GM12878 (cell line): ENCODE measurements at regions not wholly inside any gene's neighbourhood (a gene's known extent, or its start where the extent isn't known, plus 50 kb on each side); places are given as distances from the start of the nearest gene placed in this dataset.

Experiments
- ATAC-seq: fragments of 200-7000 bp; cut with Tn5 transposase; 3 replicates; pipeline ENCODE4 v1.9.1; 2020; ENCODE audit warnings: mild to moderate bottlenecking, moderate library complexity
- BruUV-seq: library from RNA; stranded (reverse); fragments of 400-500 nt; replicated peaks from 2 replicates; lab custom pipeline; 2021; lab: Mats Ljungman, UMichigan
- CTCF ChIA-PET: fragments of 300-600 bp; sonication (Branson Sonifier 250); formaldehyde crosslinking; extraction: SDS; loops from one replicate; lab custom pipeline; 2021; ENCODE audit warnings: inconsistent platforms; lab: Yijun Ruan, JAX
- POLR2A ChIA-PET: fragments of 350-600 bp; formaldehyde crosslinking; extraction: SDS; loops from one replicate; lab custom pipeline; 2021; ENCODE audit warnings: inconsistent platforms; lab: Charles Lee
- RAD21 ChIA-PET: fragments of 300-600 bp; sonication (Branson Sonifier 250); formaldehyde crosslinking; loops from one replicate; lab custom pipeline; 2023; ENCODE audit warnings: antibody characterized with exemption; ENCODE audit not compliant: unreplicated experiment; lab: Charles Lee
- SMC1A ChIA-PET: fragments of 300-600 bp; sonication (Branson Sonifier 250); formaldehyde crosslinking; loops from one replicate; lab custom pipeline; 2023; ENCODE audit not compliant: unreplicated experiment, uncharacterized antibody; lab: Charles Lee
- DNase-seq: peaks from one replicate; pipeline ENCODE4 v3.0.0-alpha.2; 2011; ENCODE audit warnings: low read depth, low spot score
- FAIRE-seq: peaks from 3 replicates; lab custom pipeline; 2011; peaks lifted over from hg19 to GRCh38; lab: Jason Lieb, UNC
- H2AFZ ChIP-seq: 2 replicates; pipeline ENCODE4 v1.6.0; 2011; ENCODE audit warnings: low read depth, low read length, control low read depth; ENCODE audit not compliant: control insufficient read depth
- H3K27ac ChIP-seq: 2 replicates; pipeline ENCODE4 v1.5.1; 2011; ENCODE audit warnings: control low read depth; ENCODE audit not compliant: control insufficient read depth, insufficient read depth
- H3K27me3 ChIP-seq, 2 experiments: replicated peaks in 1 of 2; 2 replicates each; pipeline versions ENCODE4 v1.6.0 to v1.6.1; 2011; ENCODE audit warnings: low read length in 1 of 2; ENCODE audit not compliant: control insufficient read depth in 2 of 2, insufficient read depth in 2 of 2
- H3K36me3 ChIP-seq, 2 experiments: 2 replicates each; pipeline ENCODE4 v1.5.1; 2011; ENCODE audit warnings: low read length in 1 of 2; ENCODE audit not compliant: control insufficient read depth in 2 of 2, insufficient read depth in 2 of 2
- H3K4me1 ChIP-seq: 2 replicates; pipeline ENCODE4 v1.6.1; 2011; ENCODE audit warnings: mild to moderate bottlenecking, low read length, moderate library complexity, mixed read lengths; ENCODE audit not compliant: control insufficient read depth, insufficient read depth
- H3K4me2 ChIP-seq: 2 replicates; pipeline ENCODE4 v1.6.0; 2011; ENCODE audit warnings: control low read depth; ENCODE audit not compliant: control insufficient read depth, insufficient read depth
- H3K4me3 ChIP-seq: fragments of 200-600 bp; sonication (generic); 2 replicates; pipeline ENCODE4 v1.5.1; 2016
- H3K79me2 ChIP-seq: 2 replicates; pipeline ENCODE4 v1.6.0; 2011; ENCODE audit warnings: low read length; ENCODE audit not compliant: control insufficient read depth, insufficient read depth
- H3K9ac ChIP-seq: 2 replicates; pipeline ENCODE4 v1.8.0; 2011; ENCODE audit warnings: low read length, control low read depth, mixed read lengths; ENCODE audit not compliant: control insufficient read depth, insufficient read depth
- H3K9me3 ChIP-seq: replicated peaks from 3 replicates; pipeline ENCODE4 v1.5.1; 2011; ENCODE audit warnings: mild to moderate bottlenecking, low read length; ENCODE audit not compliant: control insufficient read depth, insufficient read depth
- H4K20me1 ChIP-seq: 2 replicates; pipeline ENCODE4 v1.6.0; 2011; ENCODE audit not compliant: control insufficient read depth, insufficient read depth
- CUX1 ChIP-seq: IDR thresholded peaks from 2 replicates; pipeline ENCODE4 v1.6.1; 2012; ENCODE audit warnings: improper control_type of control experiment, low read depth, low read length; ENCODE audit not compliant: insufficient replicate concordance
- GATAD2B ChIP-seq: fragments of 450-650 bp; conservative IDR thresholded peaks from 2 replicates; pipeline ENCODE4 v1.6.1; 2017; ENCODE audit warnings: low read depth, mild to moderate bottlenecking, moderate library complexity
- POLR2A ChIP-seq: IDR thresholded peaks from 2 replicates; pipeline ENCODE4 v1.6.1; 2011; ENCODE audit warnings: low read depth, mild to moderate bottlenecking, low read length
- POU2F2 ChIP-seq: IDR thresholded peaks from 3 replicates; pipeline ENCODE4 v1.6.1; 2011; ENCODE audit warnings: low read depth, mild to moderate bottlenecking, low read length, borderline replicate concordance
- RBBP5 ChIP-seq: fragments of 200-600 bp; sonication (generic); conservative IDR thresholded peaks from 2 replicates; pipeline ENCODE4 v1.6.1; 2016
- YY1 ChIP-seq: IDR thresholded peaks from 2 replicates; pipeline ENCODE4 v1.6.1; 2011; ENCODE audit warnings: low read depth, mild to moderate bottlenecking, low read length
- ZBED1 ChIP-seq: IDR thresholded peaks from 2 replicates; pipeline ENCODE4 v1.6.1; 2016; ENCODE audit warnings: borderline replicate concordance
- WGBS: methylation state at CpG from one replicate; pipeline ENCODE4 v1.1.6; 2016; ENCODE audit warnings: low lambda C conversion rate; ENCODE audit not compliant: insufficient replicate concordance, insufficient coverage; ENCODE audit errors: missing lambda C conversion rate; 5-methylcytosine and 5-hydroxymethylcytosine counted together
- in situ Hi-C: fragments of 300-500 bp; cut with MboI; formaldehyde crosslinking; loops from 9 replicates; pipeline ENCODE4 v1.14.3; 2018; ENCODE audit warnings: mixed read lengths
- intact Hi-C: fragments of 100-400 bp; cut with micrococcal nuclease; formaldehyde crosslinking; loops from one replicate; pipeline ENCODE4 v1.14.2; 2022; ENCODE audit not compliant: unreplicated experiment
- TF ChIP-seq, protein P1 (sequence below): IDR thresholded peaks from 2 replicates; pipeline ENCODE4 v1.6.1; 2012; ENCODE audit warnings: low read length, inconsistent platforms

DNA sequence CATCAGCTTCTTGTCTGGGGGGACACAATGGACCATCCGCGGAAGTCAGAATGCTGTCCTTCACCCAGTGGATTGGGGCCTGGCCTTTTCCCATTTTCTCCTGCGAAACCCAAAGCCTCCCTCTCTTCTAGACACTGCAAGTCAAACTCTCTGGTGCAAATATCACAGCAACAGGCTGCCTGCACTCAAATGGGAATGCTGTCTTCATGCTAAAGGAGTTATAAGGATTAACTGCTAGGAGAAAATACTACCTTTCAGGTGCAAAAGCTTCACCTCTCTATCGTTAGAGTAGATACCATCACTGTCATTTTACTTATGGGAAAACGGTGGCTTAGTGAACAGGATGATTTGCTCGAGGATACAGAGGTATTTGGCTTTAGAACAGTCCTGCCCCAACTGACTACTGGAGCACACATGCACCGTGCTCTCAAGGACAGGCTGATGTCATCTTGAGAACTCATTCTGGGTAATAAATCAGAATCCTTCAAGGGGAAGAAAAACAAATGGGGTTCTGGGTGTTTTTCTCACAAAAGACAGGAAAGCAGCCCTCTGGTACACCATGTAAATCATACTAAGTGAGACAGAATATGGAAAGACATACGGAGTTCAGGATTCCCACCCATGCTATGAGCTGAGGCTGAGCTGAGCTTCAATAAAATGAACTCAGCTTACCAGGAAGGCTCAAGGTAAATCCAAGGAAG, 100.9 kb downstream of the SAMD9 start:
- H3K9ac ChIP-seq = no peak overlapping the region
- WGBS = 54% methylated on average over 8 of the region's 8 CpGs
- no peaks in the 10 kb centered on the region for H3K9me3 ChIP-seq
- CTCF ChIA-PET = interaction anchor here (1.0 kb wide), 1 partner anchor 23 kb away, joined by 3 read pairs; no protein-coding TSS in a partner anchor
- H3K4me2 ChIP-seq = no peak overlapping the region
- H3K27me3 ChIP-seq = no peaks in the 10 kb centered on the region
- ATAC-seq = peak; percentile 28; the same call in 2 of the 3 replicates
- POLR2A ChIA-PET = interaction anchor here (0.6 kb wide), 1 partner anchor 35 kb away, joined by 3 read pairs; no protein-coding TSS in a partner anchor
- SMC1A ChIA-PET = interaction anchor here (1.0 to 1.7 kb wide), 3 partner anchors 11 to 47 kb away, joined by 3 to 5 read pairs (median 3); no protein-coding TSS in a partner anchor
- H3K79me2 ChIP-seq = no peaks in the 10 kb centered on the region
- RAD21 ChIA-PET = no interaction called here
- intact Hi-C loops (no loop called here), in situ Hi-C loops (no loop called here)
- H3K36me3 ChIP-seq = no peaks in the 10 kb centered on the region
- FAIRE-seq = no peak
- H3K4me3 ChIP-seq = no peak overlapping the region
- no peak overlapping the region for H3K27ac ChIP-seq
- H3K4me1 ChIP-seq = no peaks in the 10 kb centered on the region
- peak overlapping the region; percentile 38 for H2AFZ ChIP-seq
- H4K20me1 ChIP-seq = no peaks in the 10 kb centered on the region
- TF ChIP-seq GATAD2B = no peak
- BruUV-seq = no TSS peak
- no peak for DNase-seq

- H3K9ac ChIP-seq = no peak overlapping the region
- H3K4me1 ChIP-seq = no peaks in the 10 kb centered on the region
- no peaks in the 10 kb centered on the region for H3K9me3 ChIP-seq
- RAD21 ChIA-PET = no interaction called here
- ATAC-seq = no peak
- intact Hi-C loops = no loop called here
- no peak overlapping the region for H3K4me3 ChIP-seq
- H3K79me2 ChIP-seq = no peaks in the 10 kb centered on the region
- no peaks in the 10 kb centered on the region for H3K27me3 ChIP-seq
- FAIRE-seq = no peak
- H2AFZ ChIP-seq = no peak overlapping the region; the same call in 1 of the 2 replicates
- H3K36me3 ChIP-seq = no peaks in the 10 kb centered on the region
- SMC1A ChIA-PET = interaction anchor here (0.7 to 1.7 kb wide), 2 partner anchors 17 to 46 kb away, joined by 3 to 5 read pairs; no protein-coding TSS in a partner anchor
- in situ Hi-C loops = no loop called here
- CTCF ChIA-PET = no interaction called here
- no peaks in the 10 kb centered on the region for H4K20me1 ChIP-seq
- no TSS peak for BruUV-seq
- 71% methylated on average over 5 of the region's 5 CpGs for WGBS
- H3K27ac ChIP-seq = no peak overlapping the region
- DNase-seq = no peak
- no peak overlapping the region for H3K4me2 ChIP-seq
- POLR2A ChIA-PET = interaction anchor here (0.6 kb wide), 1 partner anchor 34 kb away, joined by 3 read pairs; no protein-coding TSS in a partner anchor
- no peak for TF ChIP-seq ZBED1
- TF ChIP-seq RBBP5 = no peak
- no peak for TF ChIP-seq YY1
- no peak for TF ChIP-seq POU2F2
- TF ChIP-seq CUX1 = no peak
- no peak for TF ChIP-seq POLR2A
- TF ChIP-seq, protein P1, sequence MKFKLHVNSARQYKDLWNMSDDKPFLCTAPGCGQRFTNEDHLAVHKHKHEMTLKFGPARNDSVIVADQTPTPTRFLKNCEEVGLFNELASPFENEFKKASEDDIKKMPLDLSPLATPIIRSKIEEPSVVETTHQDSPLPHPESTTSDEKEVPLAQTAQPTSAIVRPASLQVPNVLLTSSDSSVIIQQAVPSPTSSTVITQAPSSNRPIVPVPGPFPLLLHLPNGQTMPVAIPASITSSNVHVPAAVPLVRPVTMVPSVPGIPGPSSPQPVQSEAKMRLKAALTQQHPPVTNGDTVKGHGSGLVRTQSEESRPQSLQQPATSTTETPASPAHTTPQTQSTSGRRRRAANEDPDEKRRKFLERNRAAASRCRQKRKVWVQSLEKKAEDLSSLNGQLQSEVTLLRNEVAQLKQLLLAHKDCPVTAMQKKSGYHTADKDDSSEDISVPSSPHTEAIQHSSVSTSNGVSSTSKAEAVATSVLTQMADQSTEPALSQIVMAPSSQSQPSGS = no peak
These were observed 101.8 kb downstream of the SAMD9 start for GRCh38 chr7:93015779-93016481.
